HG03520 (cell line): ENCODE measurements at regions not wholly inside any gene's neighbourhood (a gene's known extent, or its start where the extent isn't known, plus 50 kb on each side); places are given as distances from the start of the nearest gene placed in this dataset.

Experiments used
- ATAC-seq: cut with Tn5 transposase; IDR thresholded peaks from one replicate; pipeline ENCODE4 v1.9.1; 2021; ENCODE audit warnings: mild to moderate bottlenecking, moderate library complexity; ENCODE audit not compliant: unreplicated experiment

DNA sequence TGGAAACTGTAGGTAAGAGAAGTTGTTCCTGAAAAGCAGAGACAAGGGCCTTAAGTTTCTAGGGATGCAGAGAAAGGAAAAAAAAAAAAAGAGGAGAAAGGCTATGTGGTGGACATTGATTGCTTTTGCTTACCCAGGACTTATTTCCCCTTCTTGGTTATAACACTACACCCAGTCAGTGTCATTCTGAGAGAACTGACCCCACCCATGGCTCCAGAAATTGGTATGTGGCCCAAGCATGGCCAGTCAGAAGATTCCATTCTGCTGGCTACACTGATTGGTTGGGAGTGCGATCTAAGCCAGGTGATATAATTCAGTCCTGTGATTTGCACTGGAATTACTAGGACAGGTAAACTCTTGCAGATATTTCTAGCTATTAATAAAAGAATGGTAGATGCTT, 62.2 kb upstream of the EXOC4 start:
- ATAC-seq, result no peak

GRCh38 chr7:133191787-133192186, 61.1 kb upstream of the EXOC4 start:
- ATAC-seq, result no peak

GRCh38 chr7:133195868-133196267, 57.0 kb upstream of the EXOC4 start:
- no peak for ATAC-seq

DNA sequence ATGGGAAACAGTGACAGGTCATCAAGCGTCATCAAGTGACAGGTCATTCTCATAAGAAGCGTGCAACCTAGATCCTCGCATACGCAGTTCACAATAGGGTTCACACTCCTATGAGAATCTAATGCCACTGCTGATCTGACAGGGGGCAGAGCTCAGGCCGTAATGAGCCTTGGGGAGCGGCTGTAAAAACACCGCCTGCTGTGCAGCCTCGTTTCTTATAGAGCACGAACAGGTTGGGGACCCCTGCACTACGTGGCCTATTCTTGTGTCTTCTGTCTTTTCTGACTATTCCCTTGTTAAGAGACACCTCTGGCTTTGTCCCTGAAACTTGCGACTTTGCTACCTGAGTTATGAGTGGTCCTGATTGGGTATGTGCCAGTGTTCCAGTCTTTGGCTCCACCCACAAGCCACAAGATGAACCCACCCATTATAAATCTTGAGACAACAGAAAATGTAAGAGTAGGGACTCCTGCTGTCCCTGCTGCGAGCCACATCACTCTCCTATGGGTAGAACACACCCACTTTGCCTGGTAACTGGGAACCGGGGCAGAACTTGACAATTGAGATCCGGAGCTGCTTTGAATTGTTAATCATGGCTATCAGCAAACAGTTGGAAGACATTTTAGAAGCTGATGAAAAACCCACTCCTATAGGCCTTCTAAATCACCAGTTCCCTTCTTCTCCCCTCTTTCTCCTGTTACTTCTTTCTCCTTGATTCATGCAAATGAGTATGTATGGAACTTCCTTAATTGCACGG, 55.8 kb upstream of the EXOC4 start:
- ATAC-seq, result no peak

DNA sequence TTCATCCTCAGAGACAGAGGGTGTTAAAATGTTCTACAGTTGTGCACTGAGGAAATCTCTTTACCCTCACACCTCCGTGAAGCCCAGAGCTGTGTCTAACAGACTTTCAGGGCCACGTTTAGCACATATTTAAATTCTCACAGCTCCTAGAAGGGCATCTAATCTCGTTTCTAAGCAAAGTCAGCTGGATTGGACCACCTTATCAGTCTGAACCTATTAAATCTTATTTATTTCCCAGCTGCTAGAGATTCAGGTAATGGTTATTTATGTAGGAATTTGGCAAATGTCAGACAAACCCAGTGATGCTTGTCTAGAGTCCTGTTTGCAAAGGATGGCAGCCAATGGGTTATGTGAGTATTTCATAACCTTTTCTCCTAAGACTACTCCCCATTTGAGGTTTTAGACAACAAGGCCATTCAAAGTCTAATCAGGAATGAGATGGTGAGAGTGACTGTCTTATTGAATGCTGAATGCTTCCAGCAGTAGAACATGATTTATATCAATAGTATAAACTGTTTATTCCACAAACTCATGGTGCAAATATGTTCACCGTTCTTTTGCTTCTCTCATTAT, 54.8 kb upstream of the EXOC4 start:
- ATAC-seq, result no peak

GRCh38 chr7:133199831-133200230, 53.0 kb upstream of the EXOC4 start:
- ATAC-seq, result no peak

DNA sequence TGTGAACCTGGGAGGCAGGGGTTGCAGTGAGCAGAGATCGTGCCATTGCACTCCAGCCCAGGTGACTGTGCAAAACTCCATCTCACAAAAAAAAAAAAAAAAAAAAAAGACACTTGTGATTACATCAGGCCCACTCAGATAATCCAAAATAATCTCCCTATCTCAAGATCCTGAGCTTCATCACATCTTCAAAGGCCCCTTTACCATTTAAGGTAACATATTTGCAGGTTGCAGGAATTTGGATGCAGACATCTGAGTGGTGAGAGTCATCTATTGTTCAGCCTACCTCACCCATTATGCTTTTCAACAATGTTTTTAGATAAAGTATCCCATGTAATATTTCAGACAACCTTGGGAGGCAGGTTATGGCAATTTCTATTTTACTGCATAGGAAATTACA, 51.4 kb upstream of the EXOC4 start:
- ATAC-seq, result no peak

GRCh38 chr7:133202942-133203341, 49.9 kb upstream of the EXOC4 start:
- no peak for ATAC-seq
